ENCODE measurements at regions not wholly inside any gene's neighbourhood (a gene's known extent, or its start where the extent isn't known, plus 50 kb on each side); places are given as distances from the start of the nearest gene placed in this dataset.

DNA sequence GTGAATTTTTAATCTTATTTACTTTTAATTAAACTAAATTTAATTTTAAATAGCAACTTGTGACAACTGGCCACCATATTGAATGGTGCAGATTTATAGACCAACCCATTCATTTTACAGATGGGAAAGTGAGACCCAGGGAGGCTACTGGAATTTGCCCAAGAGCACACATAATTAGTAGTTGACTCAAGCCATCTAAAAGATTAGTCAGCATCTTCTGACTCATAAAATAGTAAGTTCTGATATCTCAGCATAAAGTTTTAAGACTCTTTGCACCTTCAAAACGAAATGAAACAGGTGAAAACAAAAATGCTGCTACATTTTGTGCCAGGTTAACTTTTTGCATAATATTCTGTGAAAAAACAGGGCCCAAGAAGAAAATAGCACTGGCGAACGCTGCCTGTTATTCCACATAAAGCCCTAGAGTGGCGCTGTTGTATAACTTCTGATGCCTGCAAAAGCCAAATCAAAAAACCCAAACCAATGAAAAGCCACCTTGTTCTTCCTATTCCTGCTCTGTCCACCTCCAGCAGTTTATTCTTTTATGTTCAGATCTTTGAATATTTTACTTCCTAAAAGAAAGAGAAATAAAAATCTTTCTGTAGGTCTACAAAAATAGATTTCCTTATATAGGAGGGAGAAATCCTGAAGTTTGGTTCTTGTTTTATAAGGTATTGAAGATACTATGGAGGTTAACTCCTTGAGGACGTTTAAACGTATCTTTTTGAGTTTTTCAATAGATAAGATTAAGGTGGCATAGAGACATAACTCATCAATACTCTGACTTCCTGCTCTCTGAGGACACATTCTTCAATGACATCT is 62.8 kb downstream of the OTOL1 start:
- H3K9me3 ChIP-seq: no peaks in the 10 kb centered on the region
- no peak overlapping the region for H3K27ac ChIP-seq
- ATAC-seq: no peak
- TF ChIP-seq, protein P1, sequence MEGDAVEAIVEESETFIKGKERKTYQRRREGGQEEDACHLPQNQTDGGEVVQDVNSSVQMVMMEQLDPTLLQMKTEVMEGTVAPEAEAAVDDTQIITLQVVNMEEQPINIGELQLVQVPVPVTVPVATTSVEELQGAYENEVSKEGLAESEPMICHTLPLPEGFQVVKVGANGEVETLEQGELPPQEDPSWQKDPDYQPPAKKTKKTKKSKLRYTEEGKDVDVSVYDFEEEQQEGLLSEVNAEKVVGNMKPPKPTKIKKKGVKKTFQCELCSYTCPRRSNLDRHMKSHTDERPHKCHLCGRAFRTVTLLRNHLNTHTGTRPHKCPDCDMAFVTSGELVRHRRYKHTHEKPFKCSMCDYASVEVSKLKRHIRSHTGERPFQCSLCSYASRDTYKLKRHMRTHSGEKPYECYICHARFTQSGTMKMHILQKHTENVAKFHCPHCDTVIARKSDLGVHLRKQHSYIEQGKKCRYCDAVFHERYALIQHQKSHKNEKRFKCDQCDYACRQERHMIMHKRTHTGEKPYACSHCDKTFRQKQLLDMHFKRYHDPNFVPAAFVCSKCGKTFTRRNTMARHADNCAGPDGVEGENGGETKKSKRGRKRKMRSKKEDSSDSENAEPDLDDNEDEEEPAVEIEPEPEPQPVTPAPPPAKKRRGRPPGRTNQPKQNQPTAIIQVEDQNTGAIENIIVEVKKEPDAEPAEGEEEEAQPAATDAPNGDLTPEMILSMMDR (IDR thresholded peaks at IDR 0.05): peak in 3 of 4 experiments; percentile 43 to 62 (median 45)
- TF ChIP-seq POLR2A (IDR thresholded peaks at IDR 0.05) (no peak), EP300 (IDR thresholded peaks at IDR 0.05) (no peak)
- no peaks in the 10 kb centered on the region for H3K27me3 ChIP-seq
- peaks cover 0 to 10% (median 0%) of the 10 kb centered on the region in 3 donors for H3K4me1 ChIP-seq
- H3K4me3 ChIP-seq: no peak overlapping the region
- 32 to 34% methylated on average over 4 to 6 of the region's 6 CpGs for WGBS, 2 donors (ENCODE audit: low coverage in 1 of 2)
- no peaks in the 10 kb centered on the region for H3K36me3 ChIP-seq

GRCh38 chr3:161560008-161560637 is 63.5 kb downstream of the OTOL1 start:
- no peak overlapping the region for H3K4me3 ChIP-seq
- no peak for ATAC-seq

DNA sequence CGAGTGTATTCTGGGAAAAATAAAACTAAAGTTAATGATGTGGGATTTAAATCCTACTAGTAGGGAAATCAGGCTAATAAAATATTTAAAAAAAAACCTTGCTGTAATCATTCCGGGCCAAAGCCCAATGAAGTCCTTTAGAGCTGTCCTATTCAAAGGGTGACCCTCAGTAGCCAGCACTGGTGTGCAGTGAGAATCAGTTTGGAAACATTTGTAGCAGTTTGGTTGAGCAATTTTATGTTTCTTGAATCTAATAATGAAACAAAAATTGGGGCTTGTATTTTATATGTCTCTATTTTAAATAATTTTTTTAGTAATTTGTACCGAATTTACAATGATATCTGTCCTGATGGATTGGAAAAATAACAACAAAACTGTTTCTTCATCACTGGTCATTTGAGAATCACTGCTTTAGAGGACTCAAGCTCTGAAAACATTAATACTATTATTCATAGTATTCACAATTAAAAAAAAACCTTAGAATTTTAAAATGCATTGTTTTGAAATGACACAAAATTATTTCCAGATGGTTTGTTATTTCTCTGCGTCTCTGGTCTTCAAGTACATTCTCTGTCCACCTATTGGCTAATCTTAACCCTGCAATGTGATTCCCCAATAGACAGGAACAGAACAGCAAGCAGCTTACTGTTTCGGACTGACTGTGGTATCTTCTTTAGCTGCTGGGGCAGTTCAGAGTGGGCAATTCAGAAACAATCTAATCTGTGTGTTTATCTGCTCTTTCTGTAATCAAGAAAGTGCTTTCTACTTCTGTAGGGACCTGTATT is 71.2 kb downstream of the OTOL1 start:
- no peaks in the 10 kb centered on the region for H3K36me3 ChIP-seq
- ATAC-seq: peak; percentile 51
- H3K4me3 ChIP-seq: no peak overlapping the region
- H3K27ac ChIP-seq: no peak overlapping the region
- no peaks in the 10 kb centered on the region for H3K4me1 ChIP-seq
- TF ChIP-seq POLR2AphosphoS5 (IDR thresholded peaks at IDR 0.05): no peak
- TF ChIP-seq, protein P1 (IDR thresholded peaks at IDR 0.05): no peak
- no peak for TF ChIP-seq POLR2A (IDR thresholded peaks at IDR 0.05)
- no peak for TF ChIP-seq EP300 (IDR thresholded peaks at IDR 0.05)
- H3K27me3 ChIP-seq: no peaks in the 10 kb centered on the region
- WGBS, 2 donors (ENCODE audit: low coverage in 1 of 2): 51 to 91% methylated on average over 3 to 5 of the region's 5 CpGs
- no peaks in the 10 kb centered on the region for H3K9me3 ChIP-seq

More at GRCh38 chr3:161560008-161560637, 63.5 kb downstream of the OTOL1 start:
- Histone ChIP-seq H3K27me3 (no peaks in the 10 kb centered on the region), H3K4me1 (peaks cover 0 to 10% (median 0%) of the 10 kb centered on the region in 3 donors), H3K9me3 (no peaks in the 10 kb centered on the region), H3K27ac (no peak overlapping the region), H3K36me3 (no peaks in the 10 kb centered on the region)
- TF ChIP-seq, protein P1 (IDR thresholded peaks at IDR 0.05): peak in 3 of 4 experiments; percentile 21 to 63 (median 36)
- TF ChIP-seq POLR2AphosphoS5 (IDR thresholded peaks at IDR 0.05) (no peak), EP300 (IDR thresholded peaks at IDR 0.05) (no peak)
- 22 to 24% methylated on average over 13 to 14 of the region's 14 CpGs for WGBS, 2 donors (ENCODE audit: low coverage in 1 of 2)

- Histone ChIP-seq H3K27me3 (no peaks in the 10 kb centered on the region), H3K27ac (no peak overlapping the region), H3K36me3 (no peaks in the 10 kb centered on the region), H3K9me3 (no peaks in the 10 kb centered on the region), H3K4me1 (no peaks in the 10 kb centered on the region), H3K4me3 (no peak overlapping the region)
- 49 to 68% methylated on average over 2 of the region's 2 CpGs for WGBS, 2 donors (ENCODE audit: low coverage in 1 of 2)
- TF ChIP-seq POLR2A (IDR thresholded peaks at IDR 0.05) (no peak), EP300 (IDR thresholded peaks at IDR 0.05) (no peak)
- TF ChIP-seq, protein P1 (IDR thresholded peaks at IDR 0.05): no peak
- ATAC-seq: no peak
Measured at GRCh38 chr3:161568671-161569070, 72.1 kb downstream of the OTOL1 start.

Data from gastroesophageal sphincter (tissue), 4 donors.